HEK293 (cell line): ENCODE measurements at regions not wholly inside any gene's neighbourhood (a gene's known extent, or its start where the extent isn't known, plus 50 kb on each side); places are given as distances from the start of the nearest gene placed in this dataset.

Experiments used
- CTCF ChIA-PET: fragments of 350-600 bp; formaldehyde crosslinking; extraction: SDS; loops from one replicate; lab custom pipeline; 2021; ENCODE audit warnings: antibody characterized with exemption; lab: Yijun Ruan, JAX
- POLR2A ChIA-PET: fragments of 300-600 bp; formaldehyde crosslinking; extraction: SDS; loops from one replicate; lab custom pipeline; 2020; ENCODE audit warnings: antibody characterized with exemption, inconsistent platforms; lab: Yijun Ruan, JAX
- H3K27ac ChIP-seq: fragments of 200-500 bp; sonication (Bioruptor generic); 2 replicates; pipeline ENCODE4 v1.5.1; 2014; ENCODE audit warnings: low read depth, low read length, control low read depth, inconsistent platforms; ENCODE audit errors: extremely low read depth
- H3K36me3 ChIP-seq, 2 experiments: fragments of 200-500 bp in 1 of 2; sonication (Bioruptor generic) in 1 of 2; 1 replicate in 1 of 2; 2 replicates in 1 of 2; pipeline ENCODE4 v1.5.1; 2014 to 2017; ENCODE audit warnings: inconsistent platforms in 2 of 2, low read length in 2 of 2; ENCODE audit not compliant: control insufficient read depth in 2 of 2, insufficient read depth in 1 of 2
- H3K4me1 ChIP-seq: fragments of 200-500 bp; sonication (Bioruptor generic); 2 replicates; pipeline ENCODE4 v1.5.1; 2014; ENCODE audit warnings: mild to moderate bottlenecking, low read length, inconsistent platforms; ENCODE audit not compliant: control insufficient read depth, insufficient read depth
- H3K4me3 ChIP-seq: 2 replicates; pipeline ENCODE4 v1.5.1; 2011; ENCODE audit warnings: low read depth, mild to moderate bottlenecking, control low read depth, low read length, moderate library complexity
- H3K9me3 ChIP-seq: fragments of 200-500 bp; sonication (Bioruptor generic); 2 replicates; pipeline ENCODE4 v1.5.1; 2014; ENCODE audit warnings: low read depth, low read length, inconsistent platforms; ENCODE audit not compliant: control insufficient read depth, insufficient read depth
- EGR2 ChIP-seq: fragments of 450-650 bp; formaldehyde crosslinking; IDR thresholded peaks from 2 replicates; pipeline ENCODE4 v1.5.1; 2016; ENCODE audit warnings: low read depth, missing biosample characterization, missing genetic modification characterization
- KLF7 ChIP-seq: fragments of 450-650 bp; formaldehyde crosslinking; IDR thresholded peaks from 2 replicates; pipeline ENCODE4 v1.5.1; 2016; ENCODE audit warnings: missing biosample characterization, missing genetic modification characterization, borderline replicate concordance
- MYNN ChIP-seq: fragments of 450-650 bp; formaldehyde crosslinking; IDR thresholded peaks from 2 replicates; pipeline ENCODE4 v1.5.1; 2016; ENCODE audit warnings: missing biosample characterization, missing genetic modification characterization, borderline replicate concordance
- OVOL3 ChIP-seq: fragments of 450-650 bp; formaldehyde crosslinking; IDR thresholded peaks from 2 replicates; pipeline ENCODE4 v1.5.1; 2016; ENCODE audit warnings: missing biosample characterization, missing genetic modification characterization
- PRDM1 ChIP-seq: fragments of 450-650 bp; formaldehyde crosslinking; IDR thresholded peaks from 2 replicates; pipeline ENCODE4; 2016; ENCODE audit warnings: missing biosample characterization, missing genetic modification characterization
- SETDB1 ChIP-seq: IDR thresholded peaks from one replicate; pipeline ENCODE4 v1.6.1; 2017; ENCODE audit warnings: mild to moderate bottlenecking, low read length, moderate library complexity, mixed read lengths; ENCODE audit not compliant: insufficient read length
- SP7 ChIP-seq: fragments of 450-650 bp; formaldehyde crosslinking; IDR thresholded peaks from 2 replicates; pipeline ENCODE4 v1.5.1; 2016; ENCODE audit warnings: missing biosample characterization, missing genetic modification characterization
- ZBTB21 ChIP-seq: fragments of 450-650 bp; formaldehyde crosslinking; IDR thresholded peaks from 2 replicates; pipeline ENCODE4 v1.5.1; 2017; ENCODE audit warnings: missing biosample characterization, missing genetic modification characterization
- ZEB2 ChIP-seq: fragments of 450-650 bp; formaldehyde crosslinking; IDR thresholded peaks from 2 replicates; pipeline ENCODE4 v1.5.1; 2016; ENCODE audit warnings: missing biosample characterization, missing genetic modification characterization
- ZNF132 ChIP-seq: fragments of 450-650 bp; formaldehyde crosslinking; IDR thresholded peaks from 2 replicates; pipeline ENCODE4 v1.5.1; 2017; ENCODE audit warnings: missing biosample characterization, missing genetic modification characterization, borderline replicate concordance
- ZNF133 ChIP-seq: fragments of 450-650 bp; formaldehyde crosslinking; IDR thresholded peaks from 2 replicates; pipeline ENCODE4 v1.5.1; 2016; ENCODE audit warnings: missing biosample characterization, missing genetic modification characterization
- ZNF155 ChIP-seq: fragments of 450-650 bp; formaldehyde crosslinking; IDR thresholded peaks from 2 replicates; pipeline ENCODE4 v1.5.1; 2016; ENCODE audit warnings: missing biosample characterization, missing genetic modification characterization
- ZNF211 ChIP-seq: fragments of 450-650 bp; formaldehyde crosslinking; IDR thresholded peaks from 2 replicates; pipeline ENCODE4 v1.5.1; 2016; ENCODE audit warnings: low read depth, missing biosample characterization, missing genetic modification characterization
- ZNF221 ChIP-seq: fragments of 450-650 bp; formaldehyde crosslinking; IDR thresholded peaks from 2 replicates; pipeline ENCODE4 v1.5.1; 2017; ENCODE audit warnings: missing biosample characterization, missing genetic modification characterization, borderline replicate concordance
- ZNF354C ChIP-seq: fragments of 450-650 bp; formaldehyde crosslinking; IDR thresholded peaks from 2 replicates; pipeline ENCODE4 v1.5.1; 2016; ENCODE audit warnings: missing biosample characterization, missing genetic modification characterization, low read depth, borderline replicate concordance
- ZNF423 ChIP-seq: fragments of 450-650 bp; formaldehyde crosslinking; IDR thresholded peaks from 2 replicates; pipeline ENCODE4 v1.5.1; 2016; ENCODE audit warnings: missing biosample characterization, missing genetic modification characterization
- ZNF510 ChIP-seq: fragments of 450-650 bp; formaldehyde crosslinking; IDR thresholded peaks from 2 replicates; pipeline ENCODE4 v1.5.1; 2018; ENCODE audit warnings: mild to moderate bottlenecking, missing genetic modification characterization, missing biosample characterization; ENCODE audit not compliant: insufficient replicate concordance
- ZNF549 ChIP-seq: fragments of 450-650 bp; IDR thresholded peaks from 2 replicates; pipeline ENCODE4 v1.5.1; 2018; ENCODE audit warnings: missing biosample characterization, missing genetic modification characterization, mild to moderate bottlenecking, inconsistent platforms, moderate library complexity
- ZNF571 ChIP-seq: fragments of 450-650 bp; formaldehyde crosslinking; IDR thresholded peaks from 2 replicates; pipeline ENCODE4 v1.5.0; 2017; ENCODE audit warnings: missing biosample characterization, missing genetic modification characterization
- ZNF596 ChIP-seq: fragments of 450-650 bp; IDR thresholded peaks from 2 replicates; pipeline ENCODE4 v1.5.0; 2018; ENCODE audit warnings: missing biosample characterization, mild to moderate bottlenecking, missing genetic modification characterization, moderate library complexity
- ZNF629 ChIP-seq: fragments of 450-650 bp; formaldehyde crosslinking; IDR thresholded peaks from 2 replicates; pipeline ENCODE4 v1.5.1; 2017; ENCODE audit warnings: missing biosample characterization, missing genetic modification characterization
- ZNF777 ChIP-seq: fragments of 450-650 bp; formaldehyde crosslinking; IDR thresholded peaks from 2 replicates; pipeline ENCODE4 v1.5.1; 2017; ENCODE audit warnings: missing biosample characterization, missing genetic modification characterization, borderline replicate concordance
- TF ChIP-seq, protein P1 (sequence below): fragments of 450-650 bp; formaldehyde crosslinking; IDR thresholded peaks from 2 replicates; pipeline ENCODE4 v1.5.1; 2016; ENCODE audit warnings: missing biosample characterization, missing genetic modification characterization
- TF ChIP-seq, protein P2 (sequence below): fragments of 450-650 bp; formaldehyde crosslinking; IDR thresholded peaks from 2 replicates; pipeline ENCODE4 v1.5.1; 2016; ENCODE audit warnings: missing biosample characterization, missing genetic modification characterization
- TF ChIP-seq, protein P3 (sequence below): fragments of 450-650 bp; formaldehyde crosslinking; IDR thresholded peaks from 2 replicates; pipeline ENCODE4 v1.5.1; 2017; ENCODE audit warnings: missing biosample characterization, missing genetic modification characterization
- TF ChIP-seq, protein P4 (sequence below): fragments of 450-650 bp; formaldehyde crosslinking; IDR thresholded peaks from 2 replicates; pipeline ENCODE4 v1.5.1; 2016; ENCODE audit warnings: missing biosample characterization, missing genetic modification characterization, borderline replicate concordance

DNA sequence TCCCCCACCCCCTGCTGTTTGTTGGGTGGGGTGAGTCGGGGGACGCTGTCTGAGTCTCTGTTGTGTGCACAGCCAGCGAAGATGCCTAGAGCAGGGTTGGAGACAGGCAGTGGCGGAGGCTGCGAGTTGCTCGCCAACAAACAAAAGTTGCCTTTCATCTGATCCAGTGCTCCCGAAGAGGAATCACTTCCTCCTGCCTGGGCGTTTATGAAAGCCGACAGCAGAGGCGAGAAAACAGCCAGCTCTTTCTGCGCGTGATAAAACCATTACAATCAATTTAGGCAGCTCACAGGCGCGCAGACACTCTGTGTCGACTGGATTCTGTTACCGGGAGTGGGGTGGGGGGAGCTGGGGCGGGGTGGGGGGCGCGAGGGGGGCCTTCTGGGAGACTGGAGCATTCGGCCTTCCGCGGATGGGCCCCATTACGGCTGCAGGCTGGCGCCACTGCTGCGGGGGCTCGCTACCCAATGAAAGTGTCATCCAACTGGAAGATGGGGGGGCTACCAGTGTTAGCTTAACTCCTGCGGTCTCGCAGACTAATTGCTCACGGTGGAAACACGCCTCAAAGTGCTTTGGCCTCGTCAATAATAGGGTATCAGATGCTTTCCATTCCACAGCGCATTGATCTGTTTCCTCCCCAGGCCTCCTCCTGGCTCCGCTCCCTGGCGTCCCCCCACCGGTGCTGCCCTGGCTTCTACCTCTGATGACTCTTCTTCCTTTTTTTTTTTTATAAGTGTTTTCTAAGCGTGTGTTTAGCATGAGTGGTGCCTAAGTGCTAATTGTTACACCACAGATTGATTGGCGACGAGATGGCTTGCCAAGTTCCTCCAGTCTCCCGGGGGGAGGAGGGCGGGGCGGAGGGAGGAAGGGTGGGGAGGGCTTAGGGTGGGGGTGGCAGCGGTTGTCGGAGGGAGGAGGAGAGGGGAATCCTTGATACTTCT, 678.4 kb downstream of the MED13L start:
- ChIA-PET CTCF (no interaction called here), POLR2A (interaction anchor here (0.9 kb wide), 1 partner anchor 26 kb away, joined by 4 read pairs; no protein-coding TSS in a partner anchor)
- no peaks in the 10 kb centered on the region for H3K9me3 ChIP-seq
- TF ChIP-seq ZNF571 (no peak), ZNF211 (tag by site-specific recombination) (no peak), ZNF354C (no peak), ZNF777 (tag by site-specific recombination) (no peak), ZNF133 (tag by site-specific recombination) (no peak), ZNF549 (tag by site-specific recombination) (no peak), ZNF221 (tag by site-specific recombination) (no peak), PRDM1 (tag by site-specific recombination) (no peak), ZNF155 (tag by site-specific recombination) (no peak), EGR2 (tag by site-specific recombination) (no peak), ZBTB21 (tag by site-specific recombination) (no peak), ZNF132 (tag by site-specific recombination) (no peak), ZNF510 (no peak), MYNN (no peak), OVOL3 (tag by site-specific recombination) (no peak)
- TF ChIP-seq, protein P1, sequence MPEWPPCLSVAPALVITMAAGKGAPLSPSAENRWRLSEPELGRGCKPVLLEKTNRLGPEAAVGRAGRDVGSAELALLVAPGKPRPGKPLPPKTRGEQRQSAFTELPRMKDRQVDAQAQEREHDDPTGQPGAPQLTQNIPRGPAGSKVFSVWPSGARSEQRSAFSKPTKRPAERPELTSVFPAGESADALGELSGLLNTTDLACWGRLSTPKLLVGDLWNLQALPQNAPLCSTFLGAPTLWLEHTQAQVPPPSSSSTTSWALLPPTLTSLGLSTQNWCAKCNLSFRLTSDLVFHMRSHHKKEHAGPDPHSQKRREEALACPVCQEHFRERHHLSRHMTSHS (tag by site-specific recombination) = no peak
- TF ChIP-seq, protein P2, sequence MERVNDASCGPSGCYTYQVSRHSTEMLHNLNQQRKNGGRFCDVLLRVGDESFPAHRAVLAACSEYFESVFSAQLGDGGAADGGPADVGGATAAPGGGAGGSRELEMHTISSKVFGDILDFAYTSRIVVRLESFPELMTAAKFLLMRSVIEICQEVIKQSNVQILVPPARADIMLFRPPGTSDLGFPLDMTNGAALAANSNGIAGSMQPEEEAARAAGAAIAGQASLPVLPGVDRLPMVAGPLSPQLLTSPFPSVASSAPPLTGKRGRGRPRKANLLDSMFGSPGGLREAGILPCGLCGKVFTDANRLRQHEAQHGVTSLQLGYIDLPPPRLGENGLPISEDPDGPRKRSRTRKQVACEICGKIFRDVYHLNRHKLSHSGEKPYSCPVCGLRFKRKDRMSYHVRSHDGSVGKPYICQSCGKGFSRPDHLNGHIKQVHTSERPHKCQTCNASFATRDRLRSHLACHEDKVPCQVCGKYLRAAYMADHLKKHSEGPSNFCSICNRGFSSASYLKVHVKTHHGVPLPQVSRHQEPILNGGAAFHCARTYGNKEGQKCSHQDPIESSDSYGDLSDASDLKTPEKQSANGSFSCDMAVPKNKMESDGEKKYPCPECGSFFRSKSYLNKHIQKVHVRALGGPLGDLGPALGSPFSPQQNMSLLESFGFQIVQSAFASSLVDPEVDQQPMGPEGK (tag by site-specific recombination) = no peak
- TF ChIP-seq, protein P3, sequence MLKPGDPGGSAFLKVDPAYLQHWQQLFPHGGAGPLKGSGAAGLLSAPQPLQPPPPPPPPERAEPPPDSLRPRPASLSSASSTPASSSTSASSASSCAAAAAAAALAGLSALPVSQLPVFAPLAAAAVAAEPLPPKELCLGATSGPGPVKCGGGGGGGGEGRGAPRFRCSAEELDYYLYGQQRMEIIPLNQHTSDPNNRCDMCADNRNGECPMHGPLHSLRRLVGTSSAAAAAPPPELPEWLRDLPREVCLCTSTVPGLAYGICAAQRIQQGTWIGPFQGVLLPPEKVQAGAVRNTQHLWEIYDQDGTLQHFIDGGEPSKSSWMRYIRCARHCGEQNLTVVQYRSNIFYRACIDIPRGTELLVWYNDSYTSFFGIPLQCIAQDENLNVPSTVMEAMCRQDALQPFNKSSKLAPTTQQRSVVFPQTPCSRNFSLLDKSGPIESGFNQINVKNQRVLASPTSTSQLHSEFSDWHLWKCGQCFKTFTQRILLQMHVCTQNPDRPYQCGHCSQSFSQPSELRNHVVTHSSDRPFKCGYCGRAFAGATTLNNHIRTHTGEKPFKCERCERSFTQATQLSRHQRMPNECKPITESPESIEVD (tag by site-specific recombination) = no peak
- TF ChIP-seq, all 188 proteins: peak for 0
- H3K4me1 ChIP-seq = no peaks in the 10 kb centered on the region
- H3K27ac ChIP-seq = no peak overlapping the region
- no peak overlapping the region for H3K4me3 ChIP-seq
- no peaks in the 10 kb centered on the region for H3K36me3 ChIP-seq

- Histone ChIP-seq H3K27ac (no peak overlapping the region), H3K9me3 (no peaks in the 10 kb centered on the region), H3K4me1 (no peaks in the 10 kb centered on the region), H3K36me3 (no peaks in the 10 kb centered on the region), H3K4me3 (no peak overlapping the region)
- ChIA-PET CTCF (interaction anchor here (0.6 kb wide), 1 partner anchor 29 kb away, joined by 6 read pairs; no protein-coding TSS in a partner anchor), POLR2A (interaction anchor here (0.7 kb wide), 1 partner anchor 1591 kb away, joined by 3 read pairs; no protein-coding TSS in a partner anchor)
- TF ChIP-seq ZEB2 (tag by site-specific recombination) = 0 out of 2 replicates have a peak, but pooled peaks have one; percentile 25
- no peak for TF ChIP-seq KLF7 (tag by site-specific recombination)
- TF ChIP-seq, protein P4, sequence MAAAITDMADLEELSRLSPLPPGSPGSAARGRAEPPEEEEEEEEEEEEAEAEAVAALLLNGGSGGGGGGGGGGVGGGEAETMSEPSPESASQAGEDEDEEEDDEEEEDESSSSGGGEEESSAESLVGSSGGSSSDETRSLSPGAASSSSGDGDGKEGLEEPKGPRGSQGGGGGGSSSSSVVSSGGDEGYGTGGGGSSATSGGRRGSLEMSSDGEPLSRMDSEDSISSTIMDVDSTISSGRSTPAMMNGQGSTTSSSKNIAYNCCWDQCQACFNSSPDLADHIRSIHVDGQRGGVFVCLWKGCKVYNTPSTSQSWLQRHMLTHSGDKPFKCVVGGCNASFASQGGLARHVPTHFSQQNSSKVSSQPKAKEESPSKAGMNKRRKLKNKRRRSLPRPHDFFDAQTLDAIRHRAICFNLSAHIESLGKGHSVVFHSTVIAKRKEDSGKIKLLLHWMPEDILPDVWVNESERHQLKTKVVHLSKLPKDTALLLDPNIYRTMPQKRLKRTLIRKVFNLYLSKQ (tag by site-specific recombination) = no peak
- peak; percentile 66 for TF ChIP-seq ZNF629 (tag by site-specific recombination)
- TF ChIP-seq SP7 (tag by site-specific recombination) = peak; percentile 38; the same call in 1 of the 2 replicates
- no peak for TF ChIP-seq ZNF596
- peak; percentile 60 for TF ChIP-seq SETDB1
- TF ChIP-seq EGR2 (tag by site-specific recombination) = peak; percentile 54; the same call in 1 of the 2 replicates
- no peak for TF ChIP-seq ZNF423 (tag by site-specific recombination)
Observed at GRCh38 chr12:115597157-115597712, 680.3 kb downstream of the MED13L start.
